A549 (cell line): ENCODE measurements at regions not wholly inside any gene's neighbourhood (a gene's known extent, or its start where the extent isn't known, plus 50 kb on each side); places are given as distances from the start of the nearest gene placed in this dataset.
"Not testable (repeated sequence)": the region's sequence is repeated elsewhere in the genome, so short reads cannot be mapped to it uniquely, and the experiment has no call there.

ENCODE experiments used
- ATAC-seq, 2 experiments: fragments of 200-7000 bp in 1 of 2; fragments of >200 bp in 1 of 2; cut with Nextera tagmentation in 1 of 2; cut with Tn5 transposase in 1 of 2; 3 replicates each; pipeline versions ENCODE4 v1.8.0 to v1.9.1; 2018 to 2020; ENCODE audit warnings: mild to moderate bottlenecking in 1 of 2, moderate library complexity in 1 of 2
- CTCF ChIA-PET: fragments of 300-600 bp; sonication (Branson Sonifier 250); formaldehyde crosslinking; extraction: SDS; loops from one replicate; lab custom pipeline; 2021; ENCODE audit warnings: antibody characterized with exemption, inconsistent platforms; lab: Yijun Ruan, JAX
- POLR2A ChIA-PET: fragments of 350-600 bp; formaldehyde crosslinking; extraction: SDS; loops from one replicate; lab custom pipeline; 2021; ENCODE audit warnings: antibody characterized with exemption, inconsistent platforms; lab: Yijun Ruan, JAX
- DNase-seq, 2 experiments: peaks; one replicate each; pipeline versions ENCODE4 v3.0.0 to v3.0.0-alpha.2; 2011 to 2016; ENCODE audit warnings: low read depth in 1 of 2, low spot score in 1 of 2
- FAIRE-seq: peaks from 2 replicates; lab custom pipeline; 2011; peaks lifted over from hg19 to GRCh38; lab: Jason Lieb, UNC
- H3K27ac ChIP-seq, 2 experiments: fragments of >200 bp; sonication (Bioruptor Twin); formaldehyde crosslinking; 3 replicates each; pipeline ENCODE4 v1.5.1; 2016 to 2017
- H3K4me1 ChIP-seq: fragments of >200 bp; sonication (Bioruptor Twin); formaldehyde crosslinking; 3 replicates; pipeline ENCODE4 v1.6.1; 2016
- H3K4me2 ChIP-seq: fragments of >200 bp; sonication (Bioruptor Twin); formaldehyde crosslinking; 3 replicates; pipeline ENCODE4 v1.6.1; 2016
- H3K4me3 ChIP-seq: fragments of >200 bp; sonication (Bioruptor Twin); formaldehyde crosslinking; 3 replicates; pipeline ENCODE4 v1.5.1; 2016
- H3K9me3 ChIP-seq: fragments of >200 bp; sonication (Bioruptor Twin); formaldehyde crosslinking; 3 replicates; pipeline ENCODE4 v1.6.1; 2016
- BCL3 ChIP-seq: fragments of >200 bp; sonication (Bioruptor Twin); formaldehyde crosslinking; IDR thresholded peaks from 3 replicates; pipeline ENCODE4 v1.6.1; 2016
- BHLHE40 ChIP-seq: IDR thresholded peaks from 2 replicates; pipeline ENCODE4 v1.6.1; 2012; ENCODE audit warnings: low read depth, low read length, inconsistent platforms
- CBX2 ChIP-seq: fragments of 200-600 bp; sonication (generic); IDR thresholded peaks from 2 replicates; pipeline ENCODE4 v1.6.1; 2016; ENCODE audit warnings: low read depth, mild to moderate bottlenecking, borderline replicate concordance
- EHF ChIP-seq: fragments of 250-450 bp; sonication (Bioruptor Pico); IDR thresholded peaks from 2 replicates; pipeline ENCODE4 v1.5.0; 2020; ENCODE audit warnings: mild to moderate bottlenecking
- EHMT2 ChIP-seq: fragments of 200-600 bp; sonication (generic); IDR thresholded peaks from 2 replicates; pipeline ENCODE4 v1.6.1; 2016; ENCODE audit warnings: antibody characterized with exemption, low read depth, mild to moderate bottlenecking, moderate library complexity
- ELK1 ChIP-seq: fragments of 150-350 bp; IDR thresholded peaks from 2 replicates; pipeline ENCODE4 v1.6.1; 2014; ENCODE audit warnings: low read depth, mild to moderate bottlenecking, low read length
- FOXS1 ChIP-seq: fragments of 250-450 bp; sonication (Bioruptor Pico); IDR thresholded peaks from 2 replicates; pipeline ENCODE4 v1.5.0; 2020; ENCODE audit warnings: mild to moderate bottlenecking, moderate library complexity
- HMGXB4 ChIP-seq: fragments of 250-450 bp; sonication (Bioruptor Pico); IDR thresholded peaks from 2 replicates; pipeline ENCODE4 v1.5.0; 2021; ENCODE audit warnings: mild to moderate bottlenecking, moderate library complexity, borderline replicate concordance
- HOXB5 ChIP-seq: fragments of 250-450 bp; sonication (Bioruptor Pico); IDR thresholded peaks from 2 replicates; pipeline ENCODE4 v1.5.0; 2020; ENCODE audit warnings: mild to moderate bottlenecking, moderate library complexity
- MAFK ChIP-seq: fragments of 450-650 bp; IDR thresholded peaks from 2 replicates; pipeline ENCODE4 v1.6.1; 2014; ENCODE audit not compliant: partially characterized antibody
- MAZ ChIP-seq: fragments of 150-350 bp; IDR thresholded peaks from 2 replicates; pipeline ENCODE4 v1.6.1; 2014; ENCODE audit warnings: antibody characterized with exemption, low read depth, low read length, borderline replicate concordance
- MYC ChIP-seq: IDR thresholded peaks from 2 replicates; pipeline ENCODE4 v1.6.1; 2012; ENCODE audit warnings: mild to moderate bottlenecking, inconsistent platforms, low read length, improper control_type of control experiment, borderline replicate concordance
- NFE2L2 ChIP-seq: fragments of 150-350 bp; conservative IDR thresholded peaks from 2 replicates; pipeline ENCODE4 v1.6.1; 2014; ENCODE audit warnings: low read length
- TP53 ChIP-seq: fragments of 250-450 bp; sonication (Bioruptor Pico); IDR thresholded peaks from 2 replicates; pipeline ENCODE4 v1.5.0; 2021; ENCODE audit warnings: mild to moderate bottlenecking, moderate library complexity
- WGBS: methylation state at CpG from one replicate; pipeline ENCODE4 v1.1.6; 2017; ENCODE audit errors: missing lambda C conversion rate; 5-methylcytosine and 5-hydroxymethylcytosine counted together
- TF ChIP-seq, protein P1 (sequence below): fragments of 200-600 bp; sonication (generic); IDR thresholded peaks from 2 replicates; pipeline ENCODE4 v1.6.1; 2016; ENCODE audit warnings: antibody characterized with exemption, mild to moderate bottlenecking, moderate library complexity
- TF ChIP-seq, protein P2 (sequence below): fragments of >200 bp; sonication (Bioruptor Twin); formaldehyde crosslinking; IDR thresholded peaks from 2 replicates; pipeline ENCODE4 v1.6.1; 2016
- TF ChIP-seq, protein P3 (sequence below): IDR thresholded peaks from 2 replicates; pipeline ENCODE4 v1.6.1; 2012

GRCh38 chr16:13848795-13849194 is 71.2 kb upstream of the ERCC4 start:
- H3K27ac ChIP-seq, result no peak overlapping the region
- POLR2A ChIA-PET, result no interaction called here
- 6% methylated on average over 2 of the region's 2 CpGs for WGBS
- no peaks in the 10 kb centered on the region for H3K9me3 ChIP-seq
- CTCF ChIA-PET, result no interaction called here
- H3K4me3 ChIP-seq, result no peak overlapping the region
- no peaks in the 10 kb centered on the region for H3K4me1 ChIP-seq
- TF ChIP-seq ELK1 (no peak), BCL3 (no peak), HOXB5 (CRISPR knock-in tag) (no peak)
- TF ChIP-seq, protein P1, sequence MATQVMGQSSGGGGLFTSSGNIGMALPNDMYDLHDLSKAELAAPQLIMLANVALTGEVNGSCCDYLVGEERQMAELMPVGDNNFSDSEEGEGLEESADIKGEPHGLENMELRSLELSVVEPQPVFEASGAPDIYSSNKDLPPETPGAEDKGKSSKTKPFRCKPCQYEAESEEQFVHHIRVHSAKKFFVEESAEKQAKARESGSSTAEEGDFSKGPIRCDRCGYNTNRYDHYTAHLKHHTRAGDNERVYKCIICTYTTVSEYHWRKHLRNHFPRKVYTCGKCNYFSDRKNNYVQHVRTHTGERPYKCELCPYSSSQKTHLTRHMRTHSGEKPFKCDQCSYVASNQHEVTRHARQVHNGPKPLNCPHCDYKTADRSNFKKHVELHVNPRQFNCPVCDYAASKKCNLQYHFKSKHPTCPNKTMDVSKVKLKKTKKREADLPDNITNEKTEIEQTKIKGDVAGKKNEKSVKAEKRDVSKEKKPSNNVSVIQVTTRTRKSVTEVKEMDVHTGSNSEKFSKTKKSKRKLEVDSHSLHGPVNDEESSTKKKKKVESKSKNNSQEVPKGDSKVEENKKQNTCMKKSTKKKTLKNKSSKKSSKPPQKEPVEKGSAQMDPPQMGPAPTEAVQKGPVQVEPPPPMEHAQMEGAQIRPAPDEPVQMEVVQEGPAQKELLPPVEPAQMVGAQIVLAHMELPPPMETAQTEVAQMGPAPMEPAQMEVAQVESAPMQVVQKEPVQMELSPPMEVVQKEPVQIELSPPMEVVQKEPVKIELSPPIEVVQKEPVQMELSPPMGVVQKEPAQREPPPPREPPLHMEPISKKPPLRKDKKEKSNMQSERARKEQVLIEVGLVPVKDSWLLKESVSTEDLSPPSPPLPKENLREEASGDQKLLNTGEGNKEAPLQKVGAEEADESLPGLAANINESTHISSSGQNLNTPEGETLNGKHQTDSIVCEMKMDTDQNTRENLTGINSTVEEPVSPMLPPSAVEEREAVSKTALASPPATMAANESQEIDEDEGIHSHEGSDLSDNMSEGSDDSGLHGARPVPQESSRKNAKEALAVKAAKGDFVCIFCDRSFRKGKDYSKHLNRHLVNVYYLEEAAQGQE, result no peak
- ATAC-seq (no peak), DNase-seq (no peak), FAIRE-seq (no peak)
- H3K4me2 ChIP-seq, result no peak overlapping the region

GRCh38 chr16:13850173-13850572 is 69.8 kb upstream of the ERCC4 start:
- DNase-seq, FAIRE-seq, H3K4me2 ChIP-seq, H3K4me3 ChIP-seq, H3K4me1 ChIP-seq, H3K9me3 ChIP-seq, POLR2A ChIA-PET, CTCF ChIA-PET, ATAC-seq, H3K27ac ChIP-seq: not testable (repeated sequence)
- WGBS, result 27% methylated on average over 4 of the region's 4 CpGs

DNA sequence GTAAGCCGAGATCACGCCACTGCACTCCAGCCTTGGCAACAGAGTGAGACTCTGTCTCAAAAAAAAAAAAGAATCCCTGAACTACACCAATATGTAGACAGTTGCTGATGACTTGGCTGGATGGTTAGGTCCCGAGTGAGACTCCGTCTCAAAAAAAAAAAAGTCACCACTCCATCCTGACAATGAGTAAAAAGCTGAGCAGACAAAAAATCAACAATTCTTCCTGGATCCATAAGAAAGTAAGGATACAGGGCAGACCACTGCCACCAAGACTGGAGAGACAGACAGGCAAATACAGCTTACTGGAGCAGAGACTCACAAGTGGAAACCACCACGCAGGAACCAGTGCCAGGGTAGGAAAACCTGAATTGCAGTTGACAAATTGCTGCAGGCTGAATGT is 67.1 kb upstream of the ERCC4 start:
- CTCF ChIA-PET, result no interaction called here
- H3K27ac ChIP-seq, result no peak overlapping the region
- no peak overlapping the region for H3K4me3 ChIP-seq
- POLR2A ChIA-PET, result no interaction called here
- 35% methylated on average over 5 of the region's 5 CpGs for WGBS
- FAIRE-seq (no peak), DNase-seq (no peak), ATAC-seq (no peak)
- no peaks in the 10 kb centered on the region for H3K9me3 ChIP-seq
- no peak for TF ChIP-seq CBX2
- peak; percentile 86 for TF ChIP-seq MAFK
- no peak for TF ChIP-seq MAZ
- TF ChIP-seq FOXS1, result no peak
- no peak for TF ChIP-seq TP53 (CRISPR knock-in tag)
- H3K4me2 ChIP-seq, result no peak overlapping the region
- H3K4me1 ChIP-seq, result no peaks in the 10 kb centered on the region

GRCh38 chr16:13856398-13856797 is 63.6 kb upstream of the ERCC4 start:
- FAIRE-seq, result no peak
- H3K27ac ChIP-seq, result no peak overlapping the region
- TF ChIP-seq, protein P2, sequence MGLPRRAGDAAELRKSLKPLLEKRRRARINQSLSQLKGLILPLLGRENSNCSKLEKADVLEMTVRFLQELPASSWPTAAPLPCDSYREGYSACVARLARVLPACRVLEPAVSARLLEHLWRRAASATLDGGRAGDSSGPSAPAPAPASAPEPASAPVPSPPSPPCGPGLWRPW, result no peak
- TF ChIP-seq NFE2L2 (no peak), HMGXB4 (no peak), EHMT2 (no peak), EHF (no peak), MYC (no peak), BHLHE40 (no peak), MAZ (no peak)
- TF ChIP-seq, protein P3, sequence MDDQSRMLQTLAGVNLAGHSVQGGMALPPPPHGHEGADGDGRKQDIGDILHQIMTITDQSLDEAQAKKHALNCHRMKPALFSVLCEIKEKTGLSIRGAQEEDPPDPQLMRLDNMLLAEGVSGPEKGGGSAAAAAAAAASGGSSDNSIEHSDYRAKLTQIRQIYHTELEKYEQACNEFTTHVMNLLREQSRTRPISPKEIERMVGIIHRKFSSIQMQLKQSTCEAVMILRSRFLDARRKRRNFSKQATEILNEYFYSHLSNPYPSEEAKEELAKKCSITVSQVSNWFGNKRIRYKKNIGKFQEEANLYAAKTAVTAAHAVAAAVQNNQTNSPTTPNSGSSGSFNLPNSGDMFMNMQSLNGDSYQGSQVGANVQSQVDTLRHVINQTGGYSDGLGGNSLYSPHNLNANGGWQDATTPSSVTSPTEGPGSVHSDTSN, result no peak

More at GRCh38 chr16:13856398-13856797, 63.6 kb upstream of the ERCC4 start:
- ATAC-seq (0 out of 6 replicates have a peak, but pooled peaks of 1 of the 2 experiments have one; percentile 15), DNase-seq (no peak)
- ChIA-PET CTCF (interaction anchor here (0.7 to 1.9 kb wide), 2 partner anchors 10 to 23 kb away, joined by 5 to 6 read pairs; no protein-coding TSS in a partner anchor), POLR2A (no interaction called here)
- H3K4me3 ChIP-seq, result no peak overlapping the region
- no peak overlapping the region for H3K4me2 ChIP-seq
- WGBS, result 0% methylated on average over 2 of the region's 2 CpGs
- peaks cover 3% of the 10 kb centered on the region; the same call in 2 of the 3 replicates for H3K9me3 ChIP-seq
- H3K4me1 ChIP-seq, result no peaks in the 10 kb centered on the region
